ENCODE measurements at regions not wholly inside any gene's neighbourhood (a gene's known extent, or its start where the extent isn't known, plus 50 kb on each side); places are given as distances from the start of the nearest gene placed in this dataset.
"Not testable (repeated sequence)": the region's sequence is repeated elsewhere in the genome, so short reads cannot be mapped to it uniquely, and the experiment has no call there.

- no peak for DNase-seq (ENCODE audit: low spot score)
- ChIA-PET POLR2A (ENCODE audit: low non-redundant PET) (no interaction called here), CTCF (no interaction called here)
- H3K27ac ChIP-seq = no peak overlapping the region
- no peak for TF ChIP-seq CTCF (conservative IDR thresholded peaks at IDR 0.05; ENCODE audit: low read depth)
These were observed 72.7 kb upstream of the NALF2 start for GRCh38 chrX:69431420-69431819.

GRCh38 chrX:69430785-69431184 lies 73.3 kb upstream of the NALF2 start:
- ChIA-PET CTCF (no interaction called here), POLR2A (ENCODE audit: low non-redundant PET) (no interaction called here)
- no peak for DNase-seq (ENCODE audit: low spot score)

GRCh38 chrX:69429339-69430015 lies 74.6 kb upstream of the NALF2 start:
- CTCF ChIA-PET = interaction anchor here (0.6 kb wide), 1 partner anchor 51 kb away, joined by 3 read pairs; no protein-coding TSS in a partner anchor
- no peak overlapping the region for H3K27ac ChIP-seq
- DNase-seq (ENCODE audit: low spot score) = no peak
- TF ChIP-seq CTCF (conservative IDR thresholded peaks at IDR 0.05; ENCODE audit: low read depth) = no peak
- POLR2A ChIA-PET (ENCODE audit: low non-redundant PET) = no interaction called here

More at GRCh38 chrX:69430785-69431184, 73.3 kb upstream of the NALF2 start:
- no peak overlapping the region for H3K27ac ChIP-seq
- no peak for TF ChIP-seq CTCF (conservative IDR thresholded peaks at IDR 0.05; ENCODE audit: low read depth)

GRCh38 chrX:69428216-69428615 lies 75.9 kb upstream of the NALF2 start:
- POLR2A ChIA-PET (ENCODE audit: low non-redundant PET) = no interaction called here
- no peak overlapping the region for H3K27ac ChIP-seq
- no peak for DNase-seq (ENCODE audit: low spot score)
- TF ChIP-seq CTCF (conservative IDR thresholded peaks at IDR 0.05; ENCODE audit: low read depth) = no peak
- CTCF ChIA-PET = no interaction called here

- POLR2A ChIA-PET (ENCODE audit: low non-redundant PET) = no interaction called here
- no peak for TF ChIP-seq CTCF (conservative IDR thresholded peaks at IDR 0.05; ENCODE audit: low read depth)
- CTCF ChIA-PET = no interaction called here
- no peak for DNase-seq (ENCODE audit: low spot score)
- H3K27ac ChIP-seq = no peak overlapping the region
These were observed 79.2 kb upstream of the NALF2 start for GRCh38 chrX:69424910-69425309.

GRCh38 chrX:69424161-69424560 lies 80.0 kb upstream of the NALF2 start:
- CTCF ChIA-PET = interaction anchor here (0.5 to 0.7 kb wide), 4 partner anchors 9 to 674 kb away, joined by 3 to 5 read pairs (median 4); no protein-coding TSS in a partner anchor

GRCh38 chrX:69422208-69422607 lies 81.9 kb upstream of the NALF2 start:
- DNase-seq (ENCODE audit: low spot score); POLR2A ChIA-PET (ENCODE audit: low non-redundant PET); CTCF ChIA-PET; H3K27ac ChIP-seq: not testable (repeated sequence)

More at GRCh38 chrX:69424161-69424560, 80.0 kb upstream of the NALF2 start:
- POLR2A ChIA-PET (ENCODE audit: low non-redundant PET) = no interaction called here
- DNase-seq (ENCODE audit: low spot score) = no peak
- no peak overlapping the region for H3K27ac ChIP-seq
- TF ChIP-seq CTCF (conservative IDR thresholded peaks at IDR 0.05; ENCODE audit: low read depth) = peak; percentile 17; the same call in 1 of the 2 replicates
